DND-41 (cell line): ENCODE measurements at regions not wholly inside any gene's neighbourhood (a gene's known extent, or its start where the extent isn't known, plus 50 kb on each side); places are given as distances from the start of the nearest gene placed in this dataset.

ENCODE experiments used
- CTCF ChIP-seq: IDR thresholded peaks from 2 replicates; pipeline ENCODE4 v1.5.1; 2012; ENCODE audit warnings: borderline replicate concordance, low read length, moderate library complexity, mild to moderate bottlenecking; ENCODE audit not compliant: poor library complexity, severe bottlenecking; ENCODE audit errors: extremely low read depth
- EZH2 ChIP-seq: IDR thresholded peaks from 3 replicates; pipeline ENCODE4 v1.6.1; 2012; ENCODE audit warnings: borderline replicate concordance, low read depth, mild to moderate bottlenecking, moderate library complexity, low read length, inconsistent platforms; ENCODE audit not compliant: severe bottlenecking

- TF ChIP-seq CTCF (no peak), EZH2 (no peak)
Measured at GRCh38 chr12:97713270-97713669, 250.7 kb downstream of the RMST start.
